ENCODE measurements at regions not wholly inside any gene's neighbourhood (a gene's known extent, or its start where the extent isn't known, plus 50 kb on each side); places are given as distances from the start of the nearest gene placed in this dataset.
"Not testable (repeated sequence)": the region's sequence is repeated elsewhere in the genome, so short reads cannot be mapped to it uniquely, and the experiment has no call there.

- DNase-seq: no peak
- H3K27ac ChIP-seq: no peak overlapping the region
- no peaks in the 10 kb centered on the region for H3K9me3 ChIP-seq
- in situ Hi-C loops (cut with MboI; ENCODE audit: low pct_ligation_motif_present in 1 of 4, low pct_unique_long_range_greater_than_20kb in 1 of 4, low sequenced_read_pairs in 3 of 4) (no loop called here), intact Hi-C loops (cut with DNase I; ENCODE audit: low total_unique reads) (no loop called here)
- no peaks in the 10 kb centered on the region for H3K36me3 ChIP-seq
- no peaks in the 10 kb centered on the region for H3K4me1 ChIP-seq
- H3K27me3 ChIP-seq: no peaks in the 10 kb centered on the region
- 14 to 33% methylated on average over 1 of the region's 1 CpG for WGBS, 2 donors (ENCODE audit: low coverage in 1 of 2)
- TF ChIP-seq POLR2AphosphoS5 (IDR thresholded peaks at IDR 0.05) (no peak), EP300 (IDR thresholded peaks at IDR 0.05; ENCODE audit: low read depth) (no peak), CTCF (IDR thresholded peaks at IDR 0.05) (no peak), POLR2A (IDR thresholded peaks at IDR 0.05) (no peak)
- H3K4me3 ChIP-seq: no peak overlapping the region
Observed at GRCh38 chr12:87406926-87407325, 622.3 kb downstream of the C12orf50 start.

GRCh38 chr12:87405918-87406317 lies 623.3 kb downstream of the C12orf50 start:
- in situ Hi-C loops (cut with MboI; ENCODE audit: low pct_ligation_motif_present in 1 of 4, low pct_unique_long_range_greater_than_20kb in 1 of 4, low sequenced_read_pairs in 3 of 4): no loop called here
- no peaks in the 10 kb centered on the region for H3K36me3 ChIP-seq
- intact Hi-C loops (cut with DNase I; ENCODE audit: low total_unique reads): no loop called here
- no peaks in the 10 kb centered on the region for H3K4me1 ChIP-seq
- no peaks in the 10 kb centered on the region for H3K27me3 ChIP-seq
- H3K9me3 ChIP-seq: no peaks in the 10 kb centered on the region
- DNase-seq: no peak
- H3K4me3 ChIP-seq: no peak overlapping the region
- no peak overlapping the region for H3K27ac ChIP-seq
- TF ChIP-seq EP300 (IDR thresholded peaks at IDR 0.05; ENCODE audit: low read depth): no peak
- TF ChIP-seq POLR2A (IDR thresholded peaks at IDR 0.05): no peak
- no peak for TF ChIP-seq CTCF (IDR thresholded peaks at IDR 0.05)
- no peak for TF ChIP-seq POLR2AphosphoS5 (IDR thresholded peaks at IDR 0.05)

- H3K27me3 ChIP-seq; H3K36me3 ChIP-seq; in situ Hi-C loops (cut with MboI; ENCODE audit: low pct_ligation_motif_present in 1 of 4, low pct_unique_long_range_greater_than_20kb in 1 of 4, low sequenced_read_pairs in 3 of 4); intact Hi-C loops (cut with DNase I; ENCODE audit: low total_unique reads); DNase-seq; H3K4me1 ChIP-seq; H3K27ac ChIP-seq; H3K9me3 ChIP-seq; H3K4me3 ChIP-seq: not testable (repeated sequence)
- 83 to 90% methylated on average over 2 to 4 of the region's 4 CpGs for WGBS, 2 donors (ENCODE audit: low coverage in 1 of 2)
Observed at GRCh38 chr12:87394168-87394567, 635.0 kb downstream of the C12orf50 start.

- H3K9me3 ChIP-seq: no peaks in the 10 kb centered on the region
- H3K36me3 ChIP-seq: no peaks in the 10 kb centered on the region
- peaks cover 0 to 14% (median 3%) of the 10 kb centered on the region in 4 donors for H3K4me1 ChIP-seq
- TF ChIP-seq POLR2A (IDR thresholded peaks at IDR 0.05) (no peak), POLR2AphosphoS5 (IDR thresholded peaks at IDR 0.05) (no peak), CTCF (IDR thresholded peaks at IDR 0.05) (no peak), EP300 (IDR thresholded peaks at IDR 0.05; ENCODE audit: low read depth) (no peak)
- WGBS, 2 donors (ENCODE audit: low coverage in 1 of 2): 70 to 73% methylated on average over 3 of the region's 3 CpGs
- H3K4me3 ChIP-seq: no peak overlapping the region
- no peaks in the 10 kb centered on the region for H3K27me3 ChIP-seq
- no peak overlapping the region for H3K27ac ChIP-seq
- in situ Hi-C loops (cut with MboI; ENCODE audit: low pct_ligation_motif_present in 1 of 4, low pct_unique_long_range_greater_than_20kb in 1 of 4, low sequenced_read_pairs in 3 of 4) (no loop called here), intact Hi-C loops (cut with DNase I; ENCODE audit: low total_unique reads) (no loop called here)
- DNase-seq: no peak
Observed at GRCh38 chr12:87388376-87388775, 640.8 kb downstream of the C12orf50 start.

- no peak for TF ChIP-seq POLR2AphosphoS5 (IDR thresholded peaks at IDR 0.05)
- TF ChIP-seq POLR2A (IDR thresholded peaks at IDR 0.05): no peak
- Histone ChIP-seq H3K27ac (no peak overlapping the region), H3K4me3 (no peak overlapping the region), H3K9me3 (no peaks in the 10 kb centered on the region), H3K36me3 (no peaks in the 10 kb centered on the region), H3K4me1 (peaks cover 0 to 16% (median 3%) of the 10 kb centered on the region in 4 donors), H3K27me3 (no peaks in the 10 kb centered on the region)
- DNase-seq: no peak
- in situ Hi-C loops (cut with MboI; ENCODE audit: low pct_ligation_motif_present in 1 of 4, low pct_unique_long_range_greater_than_20kb in 1 of 4, low sequenced_read_pairs in 3 of 4) (no loop called here), intact Hi-C loops (cut with DNase I; ENCODE audit: low total_unique reads) (no loop called here)
Observed at GRCh38 chr12:87385322-87385721, 643.9 kb downstream of the C12orf50 start.

All from transverse colon (tissue), 4 donors.